GM18517 (cell line): ENCODE measurements at regions not wholly inside any gene's neighbourhood (a gene's known extent, or its start where the extent isn't known, plus 50 kb on each side); places are given as distances from the start of the nearest gene placed in this dataset.
"Not testable (repeated sequence)": the region's sequence is repeated elsewhere in the genome, so short reads cannot be mapped to it uniquely, and the experiment has no call there.

Experiments
- ATAC-seq: cut with Tn5 transposase; IDR thresholded peaks from one replicate; pipeline ENCODE4 v1.9.1; 2021; ENCODE audit warnings: mild to moderate bottlenecking, moderate library complexity; ENCODE audit not compliant: unreplicated experiment

GRCh38 chr13:87153371-87153770, 517.8 kb upstream of the SLITRK5 start:
- no peak for ATAC-seq

DNA sequence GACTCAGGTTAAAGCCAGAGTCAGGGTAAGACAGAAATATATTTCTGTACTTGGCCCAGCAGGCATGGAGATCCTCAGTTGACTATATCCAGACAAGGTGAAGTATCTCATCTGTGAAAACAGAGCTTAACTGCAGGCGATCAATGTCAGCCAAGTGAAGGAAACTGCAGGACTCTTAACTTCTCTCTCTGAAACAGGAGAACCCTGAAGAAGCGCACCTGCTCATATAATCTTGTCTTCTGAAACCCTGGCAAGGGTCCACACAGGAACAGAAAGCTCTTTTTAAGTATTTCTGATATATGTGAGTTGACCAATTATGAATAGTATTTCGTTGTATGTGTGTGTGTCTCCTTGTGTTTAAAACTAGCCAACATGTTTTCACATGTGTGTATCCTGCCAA, 504.8 kb upstream of the SLITRK5 start:
- no peak for ATAC-seq

- ATAC-seq: no peak
Measured at GRCh38 chr13:87168390-87168789, 502.8 kb upstream of the SLITRK5 start.

GRCh38 chr13:87169337-87169736, 501.8 kb upstream of the SLITRK5 start:
- ATAC-seq: no peak

DNA sequence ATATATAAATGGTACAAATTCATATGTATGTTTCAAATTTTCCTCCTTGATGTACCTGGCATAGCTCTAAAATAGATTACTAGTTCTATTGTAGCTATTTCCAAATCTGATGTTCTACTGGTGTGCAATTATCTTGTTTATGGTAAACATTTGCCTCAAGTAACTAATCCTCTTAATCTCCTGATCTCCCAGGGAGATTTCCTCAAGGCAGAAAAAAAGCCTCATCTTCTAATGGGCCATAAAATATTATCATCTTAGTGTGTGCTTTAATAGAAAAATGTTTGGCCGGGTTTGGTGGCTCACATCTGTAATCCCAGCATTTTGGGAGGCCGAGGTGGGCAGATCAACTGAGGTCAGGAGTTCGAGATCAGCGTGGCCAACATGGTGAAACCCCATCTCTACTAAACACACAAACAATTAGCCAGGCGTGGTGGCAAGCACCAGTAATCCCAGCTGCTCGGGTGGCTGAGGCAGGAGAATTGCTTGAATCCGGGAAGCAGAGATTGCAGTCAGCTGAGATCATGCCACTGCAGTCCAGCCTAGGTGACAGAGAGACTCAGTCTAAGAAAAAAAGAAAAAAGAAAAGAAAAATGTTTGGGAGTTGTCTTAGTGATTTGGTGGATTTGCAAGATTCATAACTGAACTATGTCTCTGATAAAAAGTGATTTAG, 498.9 kb upstream of the SLITRK5 start:
- ATAC-seq: no peak

DNA sequence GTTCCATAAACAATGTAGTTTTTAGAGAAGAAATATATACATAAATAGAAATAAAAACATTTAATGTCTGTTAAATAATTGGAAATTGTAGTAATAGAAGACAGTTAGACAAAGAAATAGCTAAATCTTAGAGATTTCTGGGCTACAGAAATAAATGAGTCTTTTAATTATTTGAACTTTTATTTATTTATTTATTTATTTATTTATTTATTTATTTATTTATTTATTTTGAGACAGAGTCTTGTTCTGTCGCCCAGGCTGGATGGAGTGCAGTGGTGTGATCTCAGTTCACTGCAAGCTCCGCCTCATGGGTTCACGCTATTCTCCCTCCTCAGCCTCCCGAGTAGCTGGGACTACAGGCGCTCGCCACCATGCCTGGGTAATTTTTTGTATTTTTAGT, 486.0 kb upstream of the SLITRK5 start:
- ATAC-seq: not testable (repeated sequence)

- not testable (repeated sequence) for ATAC-seq
Measured at GRCh38 chr13:87186647-87187046, 484.5 kb upstream of the SLITRK5 start.

- not testable (repeated sequence) for ATAC-seq
Measured at GRCh38 chr13:87191485-87191884, 479.7 kb upstream of the SLITRK5 start.

DNA sequence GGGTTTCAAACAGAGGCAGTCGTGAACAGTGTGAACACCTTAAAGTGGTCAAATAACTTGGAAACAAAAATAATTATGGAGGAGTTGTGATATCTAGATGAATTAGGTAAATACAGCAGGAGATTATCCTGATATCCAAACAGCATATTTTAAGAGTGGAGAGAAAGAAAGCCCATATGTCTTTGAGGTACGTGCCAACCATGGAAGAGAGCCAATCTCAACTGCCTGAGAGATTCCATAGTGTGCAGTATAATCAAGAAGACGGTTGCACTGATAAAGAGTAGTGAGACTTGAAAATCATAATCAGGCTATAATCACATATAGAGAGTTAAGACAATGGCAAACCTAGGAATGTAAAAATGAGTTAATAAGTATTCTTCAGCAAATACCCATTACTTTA, 472.8 kb upstream of the SLITRK5 start:
- ATAC-seq: no peak

DNA sequence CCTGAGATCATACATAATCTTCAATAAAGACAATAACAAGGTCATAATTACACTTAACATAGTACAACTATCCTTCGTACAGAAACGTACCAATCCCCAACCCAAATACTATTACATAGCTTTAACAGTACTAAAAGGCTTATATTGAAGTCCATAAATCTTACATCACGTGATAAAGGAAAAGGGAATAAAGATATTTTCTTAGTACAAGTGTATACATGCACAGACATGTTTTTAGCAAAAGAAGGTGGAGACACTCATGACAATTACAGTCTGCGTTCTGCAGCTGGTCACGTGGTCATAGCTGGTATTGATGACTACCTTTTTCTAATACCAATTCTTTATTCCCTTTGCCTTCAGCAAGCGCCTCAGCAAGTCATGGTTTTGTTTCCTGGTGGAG, 464.5 kb upstream of the SLITRK5 start:
- no peak for ATAC-seq

DNA sequence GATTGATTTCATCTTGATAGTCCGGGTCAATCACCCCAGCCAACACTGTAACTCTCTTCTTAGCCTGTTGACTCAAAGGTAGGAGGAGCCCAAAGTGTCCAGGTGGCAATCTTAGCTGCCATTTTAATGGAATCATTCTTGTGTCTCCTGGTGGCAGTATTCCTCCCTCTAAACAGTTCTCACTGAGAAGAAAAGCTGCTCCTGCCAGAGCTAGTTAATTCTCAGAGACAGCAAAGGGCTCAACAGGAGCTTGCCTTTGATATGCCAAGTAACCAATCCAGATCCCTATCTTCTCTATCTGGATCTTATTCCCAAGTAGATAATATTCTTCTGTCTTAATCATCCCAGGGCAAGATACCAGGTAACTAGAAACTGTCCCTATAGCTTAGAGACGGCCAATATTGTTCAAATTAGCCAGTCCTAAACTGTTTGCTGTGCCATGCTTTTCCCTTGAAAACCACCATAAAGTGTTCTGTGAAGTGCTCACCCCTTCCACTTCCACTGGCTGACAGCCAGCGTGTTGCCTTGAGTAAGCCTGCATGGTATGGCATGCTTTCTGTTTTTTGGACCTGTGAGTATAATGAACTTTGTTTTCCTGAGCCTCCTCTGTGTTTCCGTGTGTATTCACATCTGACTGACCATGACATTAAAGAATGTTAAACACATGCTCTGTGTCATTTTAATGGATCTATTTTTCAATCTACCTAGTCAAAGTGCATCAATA, 463.7 kb upstream of the SLITRK5 start:
- ATAC-seq: no peak

- no peak for ATAC-seq
Measured at GRCh38 chr13:87208636-87209035, 462.5 kb upstream of the SLITRK5 start.

GRCh38 chr13:87234981-87235380, 436.2 kb upstream of the SLITRK5 start:
- ATAC-seq: no peak

- ATAC-seq: no peak
Measured at GRCh38 chr13:87235621-87236020, 435.6 kb upstream of the SLITRK5 start.

DNA sequence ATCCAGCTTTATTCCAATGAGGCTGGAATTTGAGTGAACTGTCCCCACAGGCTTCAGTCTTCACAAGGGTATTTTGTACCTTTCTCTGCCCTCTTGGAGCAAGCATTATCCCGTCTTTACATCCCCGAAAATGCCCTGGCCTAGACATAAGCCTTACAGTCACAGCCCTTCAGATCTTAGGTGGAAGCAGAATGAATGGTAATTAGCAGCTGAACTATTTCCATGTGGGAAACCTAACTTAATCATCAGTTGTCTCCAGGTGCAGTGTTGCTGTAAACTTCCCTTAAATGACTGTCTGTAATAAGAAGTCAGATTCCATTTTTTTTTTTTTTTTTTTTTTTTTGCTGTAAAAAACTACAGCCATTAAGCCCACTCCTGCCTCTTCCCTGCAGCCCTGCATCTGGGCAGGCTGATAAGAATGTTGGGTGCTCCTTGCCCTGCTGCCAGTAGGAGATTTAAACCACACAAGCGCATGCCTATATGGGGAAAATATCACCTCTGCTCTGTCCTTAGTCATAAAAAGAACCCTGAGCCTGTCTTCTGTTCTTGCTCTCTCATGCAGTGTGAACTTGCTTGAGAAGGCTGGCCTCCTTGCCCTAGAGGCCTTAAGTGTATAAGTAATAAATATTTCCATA, 426.8 kb upstream of the SLITRK5 start:
- no peak for ATAC-seq

DNA sequence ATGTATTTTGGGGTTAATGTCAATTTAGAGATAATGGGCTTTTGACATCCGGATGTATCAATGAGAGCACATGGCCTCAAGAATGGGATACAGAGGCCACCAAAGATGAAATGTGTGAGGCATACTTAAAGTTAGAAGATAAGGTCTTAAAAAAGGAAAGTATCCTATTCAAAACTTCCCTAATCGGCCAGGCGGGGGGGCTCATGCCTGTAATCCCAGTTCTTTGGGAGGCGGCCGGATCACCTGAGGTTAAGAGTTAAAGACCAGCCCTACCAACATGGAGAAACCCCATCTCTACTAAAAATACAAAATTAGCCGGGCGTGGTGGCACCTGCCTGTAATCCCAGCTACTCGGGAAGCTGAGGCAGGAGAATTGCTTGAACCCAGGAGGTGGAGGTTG, 421.3 kb upstream of the SLITRK5 start:
- ATAC-seq: not testable (repeated sequence)

GRCh38 chr13:87255394-87255793, 415.8 kb upstream of the SLITRK5 start:
- no peak for ATAC-seq

DNA sequence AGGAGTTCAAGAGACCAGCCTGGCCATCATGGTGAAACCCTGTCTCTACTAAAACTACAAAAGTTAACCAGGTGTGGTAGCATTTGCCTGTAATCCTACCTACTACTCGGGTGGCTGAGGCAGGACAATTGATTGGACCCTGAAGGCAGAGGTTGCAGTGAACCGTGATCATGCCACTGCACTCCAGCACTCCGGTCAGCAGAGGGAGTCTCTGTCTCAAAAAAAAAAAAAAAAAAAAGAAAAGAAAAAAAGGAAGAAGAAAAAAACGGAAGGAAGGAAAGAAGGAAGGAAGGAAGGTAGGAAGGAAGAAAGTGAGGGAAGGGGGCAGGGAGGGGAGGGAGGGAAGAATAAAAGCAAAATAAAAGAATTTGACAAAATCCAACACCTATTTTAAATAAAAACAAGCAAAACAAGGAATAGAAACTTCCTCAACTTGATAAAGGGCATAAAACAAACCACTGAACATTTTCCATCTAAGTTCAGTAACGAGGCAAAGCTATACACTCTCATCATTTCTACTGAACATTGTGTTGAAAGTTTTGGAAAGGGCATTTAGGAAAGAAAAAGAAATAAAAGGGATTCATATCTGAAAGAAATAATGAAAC, 411.6 kb upstream of the SLITRK5 start:
- no peak for ATAC-seq

DNA sequence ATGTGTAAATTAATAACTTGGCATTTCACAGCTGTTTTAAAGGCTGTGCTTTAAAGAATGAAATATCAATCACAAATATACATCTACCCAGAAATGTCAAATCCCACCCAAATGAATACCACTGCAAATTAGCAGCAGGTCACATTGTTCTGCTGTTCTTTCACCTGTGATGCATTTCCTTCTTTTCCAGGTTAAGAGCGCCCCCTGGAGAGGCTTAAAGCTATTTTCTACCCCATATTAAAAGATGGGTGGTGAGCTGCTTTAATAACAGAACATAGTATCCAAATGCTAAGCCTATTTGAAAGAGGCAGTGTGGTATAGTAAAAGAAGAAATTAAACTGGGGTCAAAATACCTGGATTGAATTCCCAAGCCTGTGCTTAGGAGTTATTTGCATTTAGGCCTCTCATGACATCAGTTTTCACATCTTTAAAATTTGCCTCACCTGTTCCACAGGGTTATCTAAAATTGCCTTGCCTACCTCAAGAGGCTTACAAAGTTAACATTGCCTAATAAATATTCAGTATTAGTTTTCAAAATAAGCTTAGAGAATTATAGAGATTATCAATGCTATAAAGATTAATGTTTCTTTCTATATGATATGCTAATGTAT, 396.9 kb upstream of the SLITRK5 start:
- ATAC-seq: no peak

DNA sequence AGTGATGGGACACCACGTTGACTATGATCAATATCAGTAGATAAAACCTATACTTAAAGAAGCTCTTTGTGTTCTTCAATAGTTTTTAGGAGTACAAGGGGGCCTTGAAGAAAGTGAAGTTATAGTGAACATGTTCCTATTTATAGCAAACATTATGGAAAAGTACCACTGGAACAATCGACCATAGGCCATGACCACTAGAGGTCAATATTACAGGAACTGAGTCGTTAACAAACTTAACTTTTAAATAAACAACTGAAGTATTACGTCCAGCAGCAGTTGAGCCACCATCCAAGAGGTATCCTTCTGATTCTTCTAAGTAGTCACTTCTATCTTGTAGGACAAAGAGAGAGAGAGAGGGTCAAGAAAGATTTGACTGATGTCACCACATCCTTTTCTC, 391.0 kb upstream of the SLITRK5 start:
- no peak for ATAC-seq

DNA sequence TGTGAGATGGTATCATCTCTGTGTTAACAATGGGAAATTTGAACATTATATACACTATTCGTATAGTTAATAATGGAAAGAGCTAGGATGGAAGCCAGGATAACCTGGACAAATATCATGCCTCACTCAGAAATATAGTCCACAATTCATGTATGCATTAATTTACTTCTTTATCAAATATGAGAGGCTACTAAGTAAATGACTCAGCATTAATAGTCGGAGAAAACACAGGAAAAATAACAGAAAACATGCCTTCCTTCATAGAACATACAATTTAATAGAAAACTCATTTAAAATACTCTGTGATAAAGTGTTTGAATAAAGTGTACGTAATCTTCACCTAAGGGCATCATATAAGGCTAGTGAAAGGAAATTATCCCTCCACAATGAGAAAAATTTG, 383.4 kb upstream of the SLITRK5 start:
- ATAC-seq: no peak
